ENCODE measurements at regions not wholly inside any gene's neighbourhood (a gene's known extent, or its start where the extent isn't known, plus 50 kb on each side); places are given as distances from the start of the nearest gene placed in this dataset.
"Not testable (repeated sequence)": the region's sequence is repeated elsewhere in the genome, so short reads cannot be mapped to it uniquely, and the experiment has no call there.

GRCh38 chr12:129959889-129960288, 56.1 kb upstream of the TMEM132D start:
- DNase-seq (ENCODE audit: low read depth) = no peak

DNA sequence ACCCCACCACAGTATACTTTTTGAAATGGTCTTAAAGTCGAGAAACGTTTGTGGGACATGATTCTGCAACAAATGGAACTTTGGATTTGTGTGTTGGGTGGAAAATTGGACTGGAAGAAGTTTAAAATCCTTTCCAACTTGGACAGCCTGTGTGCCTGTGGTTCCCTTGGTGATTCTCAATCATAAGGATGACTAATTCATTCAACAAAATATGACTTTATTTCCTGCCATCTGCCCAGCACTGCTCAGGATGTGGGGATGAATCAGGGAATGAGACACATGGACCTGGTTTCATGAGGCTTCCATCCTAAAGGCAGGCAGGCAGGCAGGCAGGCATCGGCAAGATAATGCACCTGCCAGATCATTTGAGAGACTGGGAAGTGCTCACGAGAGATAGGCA, 57.3 kb upstream of the TMEM132D start:
- DNase-seq (ENCODE audit: low read depth) = peak; percentile 89

GRCh38 chr12:129961856-129962255, 58.0 kb upstream of the TMEM132D start:
- DNase-seq (ENCODE audit: low read depth) = no peak

GRCh38 chr12:129964300-129964699, 60.5 kb upstream of the TMEM132D start:
- no peak for DNase-seq (ENCODE audit: low read depth)

- DNase-seq (ENCODE audit: low read depth) = no peak
Observed at GRCh38 chr12:129964826-129965457, 61.1 kb upstream of the TMEM132D start.

GRCh38 chr12:129966146-129966995, 62.5 kb upstream of the TMEM132D start:
- DNase-seq (ENCODE audit: low read depth) = no peak

GRCh38 chr12:129971721-129972120, 67.9 kb upstream of the TMEM132D start:
- no peak for DNase-seq (ENCODE audit: low read depth)

DNA sequence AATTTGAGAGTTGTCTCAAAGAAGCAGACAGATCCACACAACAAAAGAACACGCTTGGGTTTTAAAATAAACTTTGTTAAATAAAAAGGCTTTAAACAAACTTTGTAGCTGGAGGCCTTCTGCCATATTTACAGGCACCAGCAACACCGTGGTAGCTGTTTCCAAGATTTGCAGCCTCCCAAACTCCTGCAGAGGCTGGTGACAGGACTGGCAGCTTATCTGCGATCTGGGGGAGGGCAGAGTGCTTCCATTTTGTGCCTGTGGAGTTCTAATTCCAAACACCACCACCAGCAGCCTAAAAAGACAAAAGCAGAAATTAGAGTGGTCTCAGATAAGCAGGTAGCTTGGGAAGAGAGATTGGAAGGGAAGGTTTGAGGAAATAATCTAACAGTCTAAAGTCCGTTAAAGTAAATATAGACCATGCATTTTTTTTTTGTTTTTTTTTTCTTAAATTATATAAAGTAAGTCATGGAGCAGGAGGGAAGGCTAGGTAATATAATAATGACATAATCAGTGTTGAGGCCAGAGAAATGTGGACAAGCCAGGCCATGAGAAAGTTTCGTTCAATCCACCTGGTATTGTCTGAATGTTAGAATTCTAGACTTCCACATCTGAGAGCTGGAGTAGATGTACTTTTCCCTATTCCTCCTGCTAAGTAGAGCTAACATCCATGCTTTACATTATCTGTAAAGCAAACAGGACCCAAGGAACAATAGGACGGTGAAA, 69.6 kb upstream of the TMEM132D start:
- DNase-seq (ENCODE audit: low read depth) = no peak

DNA sequence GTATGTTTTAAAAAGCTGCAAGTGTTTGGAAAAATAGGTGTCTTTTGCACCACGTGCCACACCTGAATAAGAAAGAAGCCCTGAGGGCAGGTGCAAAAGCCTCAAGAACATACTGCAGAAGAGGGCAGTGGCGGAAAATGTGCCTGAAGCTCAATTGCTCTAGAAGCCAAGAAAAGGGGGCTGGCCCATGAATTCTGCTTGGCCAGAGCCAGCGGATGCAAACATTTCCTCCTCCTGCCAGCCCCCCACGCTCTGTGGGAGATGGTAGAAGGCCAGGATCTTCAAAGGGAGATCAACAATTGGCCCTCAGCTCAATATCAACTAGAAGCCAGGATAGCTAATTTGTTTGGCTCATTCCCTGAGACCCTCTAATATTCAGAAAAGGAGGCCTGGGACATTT, 80.3 kb upstream of the TMEM132D start:
- DNase-seq (ENCODE audit: low read depth) = no peak

DNA sequence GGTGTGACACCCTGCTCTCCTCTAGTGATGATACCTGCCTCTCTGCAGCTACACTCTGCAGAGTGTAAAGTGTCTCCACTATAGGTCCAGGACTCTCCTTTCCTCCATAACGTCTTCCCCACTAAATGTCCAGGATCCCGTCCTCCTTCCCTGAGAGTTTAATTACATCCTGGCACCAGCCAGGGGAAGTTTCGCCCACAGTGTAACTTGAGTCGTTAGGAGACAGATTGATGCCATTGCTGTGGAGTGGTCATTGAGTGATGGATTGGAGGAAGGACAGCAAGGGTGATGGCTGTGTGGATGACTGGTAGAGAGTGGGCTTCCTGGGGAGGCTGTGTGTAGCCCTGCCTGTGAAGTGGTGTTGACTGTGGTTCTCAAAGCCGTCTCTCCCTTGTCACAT, 84.0 kb upstream of the TMEM132D start:
- DNase-seq (ENCODE audit: low read depth) = no peak

DNA sequence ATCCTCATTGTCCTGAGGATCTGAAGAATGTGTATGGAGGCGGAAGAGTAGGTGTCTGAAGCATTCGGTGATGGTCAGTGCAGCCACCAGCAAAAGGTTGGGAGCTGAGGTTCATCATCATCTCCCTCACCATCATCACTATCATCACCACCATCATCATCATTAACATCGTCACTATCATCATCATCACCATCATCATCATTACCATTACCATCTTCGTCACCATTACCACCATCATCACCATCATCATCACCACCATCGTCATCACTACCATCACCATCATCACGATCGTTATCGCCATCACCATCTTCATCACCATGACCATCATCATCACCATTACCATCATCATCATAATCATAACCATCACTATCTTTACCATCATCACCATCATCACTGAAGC, 90.8 kb upstream of the TMEM132D start:
- no peak for DNase-seq (ENCODE audit: low read depth)

- no peak for DNase-seq (ENCODE audit: low read depth)
Observed at GRCh38 chr12:129997239-129997638, 93.4 kb upstream of the TMEM132D start.

DNA sequence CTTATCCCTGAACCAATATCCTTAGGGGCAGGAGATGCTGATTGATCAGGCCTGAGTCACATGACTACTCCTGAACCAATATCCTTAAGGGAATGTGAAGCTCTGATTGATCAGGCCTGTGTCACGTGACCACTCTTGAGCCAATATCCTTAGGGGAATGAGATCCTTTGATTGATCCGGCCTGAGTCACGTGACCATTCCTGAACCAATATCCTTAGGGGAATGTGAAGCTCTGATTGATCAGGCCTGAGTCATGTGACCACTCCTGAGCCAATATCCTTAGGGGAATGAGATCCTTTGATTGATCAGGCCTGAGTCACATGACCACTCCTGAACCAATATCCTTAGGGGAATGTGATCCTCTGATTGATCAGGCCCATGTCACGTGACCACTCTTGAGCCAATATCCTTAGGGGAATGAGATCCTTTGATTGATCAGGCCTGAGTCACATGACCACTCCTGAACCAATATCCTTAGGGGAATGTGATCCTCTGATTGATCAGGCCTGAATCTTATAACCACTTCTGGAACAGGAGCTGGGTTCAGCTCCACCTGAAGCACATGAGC, 100.6 kb upstream of the TMEM132D start:
- not testable (repeated sequence) for DNase-seq (ENCODE audit: low read depth)

- no peak for DNase-seq (ENCODE audit: low read depth)
Observed at GRCh38 chr12:130007771-130008170, 103.9 kb upstream of the TMEM132D start.

DNA sequence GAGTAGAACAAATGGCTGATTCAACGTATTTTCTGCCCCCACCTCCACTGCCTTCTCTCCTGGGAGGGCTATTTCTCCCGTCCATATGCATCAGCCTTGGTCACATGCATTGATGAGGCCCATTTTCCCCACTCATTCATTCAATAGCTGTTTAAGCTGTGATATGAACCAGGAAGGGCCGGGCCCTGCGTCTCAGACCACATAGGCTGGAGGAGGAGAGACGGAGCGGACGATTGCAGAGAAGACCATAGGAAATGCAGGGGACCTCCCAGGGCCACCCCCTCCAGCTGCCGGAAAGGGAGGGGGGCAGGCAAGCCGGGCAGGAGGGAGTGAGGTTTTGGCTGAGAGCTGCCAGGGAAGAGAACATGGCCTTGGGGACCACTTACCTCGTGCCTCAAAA, 104.4 kb upstream of the TMEM132D start:
- DNase-seq (ENCODE audit: low read depth) = no peak

- DNase-seq (ENCODE audit: low read depth) = no peak
Observed at GRCh38 chr12:130009961-130010360, 106.1 kb upstream of the TMEM132D start.

GRCh38 chr12:130011611-130012385, 108.0 kb upstream of the TMEM132D start:
- no peak for DNase-seq (ENCODE audit: low read depth)

- peak; percentile 67 for DNase-seq (ENCODE audit: low read depth)
Observed at GRCh38 chr12:130013771-130014484, 110.1 kb upstream of the TMEM132D start.

GRCh38 chr12:130014485-130014807, 110.6 kb upstream of the TMEM132D start:
- DNase-seq (ENCODE audit: low read depth) = peak; percentile 8

DNA sequence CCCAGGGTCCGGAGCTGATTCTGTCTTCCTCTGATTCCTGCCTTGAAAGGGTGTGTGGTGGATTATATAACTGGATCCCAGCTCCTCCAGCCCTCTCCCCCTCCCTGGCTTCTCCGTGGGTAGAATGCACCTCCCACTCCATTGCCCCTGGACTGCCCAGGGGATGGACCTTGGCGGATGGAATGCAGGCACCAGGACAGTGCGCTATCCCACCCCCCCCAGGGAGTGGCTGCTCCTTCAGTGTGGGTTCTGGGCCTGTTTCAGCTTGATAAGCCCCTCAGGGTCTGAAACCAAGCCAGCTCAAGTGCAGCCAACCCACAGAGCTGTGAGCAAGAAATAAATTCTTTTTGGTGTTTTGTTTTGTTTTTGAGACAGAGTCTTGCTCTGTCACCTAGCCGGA, 112.4 kb upstream of the TMEM132D start:
- no peak for DNase-seq (ENCODE audit: low read depth)

GRCh38 chr12:130016986-130017385, 113.2 kb upstream of the TMEM132D start:
- DNase-seq (ENCODE audit: low read depth) = no peak

Data from HT1080 (cell line).